ENCODE measurements at regions not wholly inside any gene's neighbourhood (a gene's known extent, or its start where the extent isn't known, plus 50 kb on each side); places are given as distances from the start of the nearest gene placed in this dataset.

DNA sequence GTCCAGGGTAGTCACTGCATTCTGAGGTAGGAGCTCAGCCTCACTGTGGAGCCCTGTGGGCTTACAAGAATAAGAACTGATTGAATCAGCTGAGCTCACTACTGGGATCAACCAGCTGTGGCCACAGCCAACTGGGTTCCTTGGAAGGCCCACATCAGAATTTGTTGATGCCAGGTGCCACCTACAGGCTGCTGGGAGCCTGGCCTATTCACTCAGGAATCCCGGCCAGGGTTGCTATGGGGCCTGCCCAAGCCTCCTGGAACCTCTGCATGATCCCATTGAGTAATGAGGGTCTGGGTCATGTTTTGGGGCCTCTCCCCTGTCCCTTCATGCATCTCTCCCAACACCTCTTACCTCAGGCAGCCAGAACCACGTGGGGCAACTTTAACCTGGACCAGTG, 53.9 kb upstream of the KIAA1210 start:
- DNase-seq (ENCODE audit: low read depth, low spot score), result peak; percentile 7

DNA sequence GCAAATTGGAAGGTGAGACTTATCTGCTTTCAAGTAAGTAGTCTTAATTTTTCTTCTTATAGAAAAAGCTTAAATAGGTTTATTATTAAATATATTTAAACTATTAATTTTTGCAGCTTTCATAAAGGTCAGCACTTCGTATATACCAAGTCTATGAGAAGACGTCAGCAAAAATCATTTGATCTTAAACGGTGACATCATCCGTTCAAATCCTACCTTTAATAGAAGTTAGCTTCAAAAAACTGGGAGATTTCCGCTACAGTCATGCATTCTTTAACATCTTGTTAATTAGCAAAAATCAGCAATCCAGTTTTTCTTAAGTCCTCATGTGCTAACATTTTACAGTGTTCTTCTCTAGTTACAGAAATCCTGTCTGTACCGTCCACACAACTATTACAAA, 49.9 kb upstream of the PGRMC1 start:
- DNase-seq (ENCODE audit: low read depth, low spot score), result no peak
